GM18499 (cell line): ENCODE measurements at regions not wholly inside any gene's neighbourhood (a gene's known extent, or its start where the extent isn't known, plus 50 kb on each side); places are given as distances from the start of the nearest gene placed in this dataset.
"Not testable (repeated sequence)": the region's sequence is repeated elsewhere in the genome, so short reads cannot be mapped to it uniquely, and the experiment has no call there.

Experiments
- ATAC-seq: cut with Tn5 transposase; IDR thresholded peaks from one replicate; pipeline ENCODE4 v1.9.1; 2021; ENCODE audit warnings: moderate number of reproducible peaks; ENCODE audit not compliant: insufficient read depth, unreplicated experiment

DNA sequence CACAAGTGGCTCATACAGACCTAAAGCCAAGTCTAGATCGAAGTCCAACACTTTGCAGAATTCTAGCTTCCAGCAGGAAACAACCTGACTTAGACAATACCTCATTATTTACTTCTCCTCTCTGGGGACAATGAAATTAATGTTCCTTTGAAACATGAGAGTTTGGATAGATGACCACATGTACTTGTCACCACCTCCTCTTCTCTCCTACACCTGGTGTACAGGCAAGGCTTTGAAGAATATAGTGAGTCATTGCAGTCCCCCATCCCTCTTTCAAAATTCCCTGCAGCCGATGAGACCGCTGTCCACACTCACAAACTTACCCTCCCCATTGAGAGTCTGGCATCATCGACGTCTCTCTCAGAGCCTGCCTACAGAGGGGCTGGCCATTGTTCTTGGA is 189.0 kb upstream of the HES1 start:
- ATAC-seq, result no peak

- ATAC-seq, result no peak
Measured at GRCh38 chr3:193947596-193947995, 188.4 kb upstream of the HES1 start.

DNA sequence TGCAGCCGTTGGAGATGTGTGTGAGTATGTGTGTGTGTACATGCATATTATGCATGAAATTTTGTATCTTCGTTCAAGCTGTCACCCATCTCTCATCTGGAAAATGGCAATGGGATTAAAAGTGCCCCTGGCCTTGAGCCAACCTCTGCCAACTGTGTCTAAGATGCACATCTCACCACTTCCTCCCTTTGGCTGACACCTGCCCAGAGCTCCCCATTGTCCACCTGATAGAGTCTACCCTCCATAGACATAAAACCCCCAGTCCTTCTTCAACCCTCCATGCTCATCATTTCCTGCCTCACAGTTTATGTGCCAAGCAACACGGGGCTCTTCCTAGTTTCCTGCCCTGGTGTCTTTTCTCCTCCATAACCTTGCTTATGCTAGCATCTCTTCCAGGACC is 187.5 kb upstream of the HES1 start:
- no peak for ATAC-seq

- no peak for ATAC-seq
Measured at GRCh38 chr3:193951859-193952258, 184.1 kb upstream of the HES1 start.

DNA sequence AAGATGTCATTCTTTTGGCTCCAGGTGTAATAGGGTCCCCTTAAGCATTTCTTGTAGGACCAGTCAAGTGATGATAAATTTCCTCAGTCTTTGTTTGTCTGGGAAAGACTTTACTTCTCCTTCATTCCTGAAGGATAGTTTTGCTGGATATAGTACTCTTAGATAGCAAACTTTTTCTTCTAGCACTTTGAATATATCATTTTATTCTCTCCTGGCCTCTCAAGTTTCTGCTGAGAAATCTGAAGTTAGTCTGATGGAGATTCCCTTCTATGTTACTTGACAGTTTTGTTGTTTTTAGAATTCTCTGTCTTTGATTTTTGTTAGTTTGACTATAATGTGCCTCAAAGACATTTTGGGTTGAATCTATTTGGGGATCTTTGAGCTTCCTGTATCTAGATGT is 181.2 kb upstream of the HES1 start:
- no peak for ATAC-seq

GRCh38 chr3:193955719-193956118 is 180.2 kb upstream of the HES1 start:
- no peak for ATAC-seq

DNA sequence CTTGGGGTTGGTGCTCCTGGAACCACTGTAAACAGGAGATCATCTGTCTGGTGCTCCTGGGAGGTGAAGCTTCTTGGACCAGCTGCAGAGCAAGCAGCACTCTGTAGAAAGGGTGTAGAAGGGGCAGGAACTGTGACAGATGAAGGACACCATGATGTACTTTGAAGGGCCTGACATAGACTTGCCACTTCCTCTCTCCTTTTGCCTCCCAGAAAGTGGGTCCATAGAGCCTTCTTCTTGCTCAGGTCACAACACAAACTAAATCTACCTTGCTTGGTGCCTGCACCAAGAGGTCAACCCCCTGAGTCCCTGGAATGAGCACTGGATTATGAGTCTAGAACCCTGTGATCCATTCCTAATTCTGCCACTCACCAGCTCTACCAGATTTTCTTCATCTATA is 176.1 kb upstream of the HES1 start:
- ATAC-seq, result no peak

- no peak for ATAC-seq
Measured at GRCh38 chr3:193960487-193961274, 175.3 kb upstream of the HES1 start.

DNA sequence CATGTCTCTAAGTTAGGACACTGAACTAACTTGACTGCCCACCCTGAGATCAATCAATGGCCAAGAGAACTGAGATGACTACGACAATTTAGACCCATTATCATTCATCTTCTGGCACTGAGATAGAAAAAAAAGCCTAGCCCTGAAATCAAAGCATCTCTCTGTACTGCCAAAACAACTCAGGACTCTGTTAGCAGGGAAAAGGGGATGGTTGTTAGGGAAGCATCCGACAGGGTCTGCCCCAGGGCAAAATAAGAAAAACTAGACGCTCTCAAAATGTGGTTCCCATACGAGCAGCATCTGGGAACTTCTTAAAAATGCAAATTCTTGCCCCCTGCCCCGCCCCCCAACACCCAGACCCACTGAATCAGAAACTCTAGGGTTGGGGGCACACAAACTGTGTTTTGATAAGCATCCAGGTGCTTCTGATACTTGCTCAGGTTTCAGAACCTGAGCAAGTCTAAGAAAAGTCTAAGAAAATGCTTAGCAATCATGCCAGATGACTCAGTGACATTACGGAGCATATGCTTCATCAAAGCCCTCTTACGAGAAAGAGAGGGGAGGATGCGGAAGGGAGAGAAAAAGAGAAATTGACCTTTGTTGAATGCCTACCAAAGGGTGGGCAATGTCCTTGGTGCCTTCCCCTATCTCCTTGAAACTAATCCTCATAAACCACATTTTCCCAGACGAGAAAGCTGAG is 172.8 kb upstream of the HES1 start:
- ATAC-seq, result no peak

DNA sequence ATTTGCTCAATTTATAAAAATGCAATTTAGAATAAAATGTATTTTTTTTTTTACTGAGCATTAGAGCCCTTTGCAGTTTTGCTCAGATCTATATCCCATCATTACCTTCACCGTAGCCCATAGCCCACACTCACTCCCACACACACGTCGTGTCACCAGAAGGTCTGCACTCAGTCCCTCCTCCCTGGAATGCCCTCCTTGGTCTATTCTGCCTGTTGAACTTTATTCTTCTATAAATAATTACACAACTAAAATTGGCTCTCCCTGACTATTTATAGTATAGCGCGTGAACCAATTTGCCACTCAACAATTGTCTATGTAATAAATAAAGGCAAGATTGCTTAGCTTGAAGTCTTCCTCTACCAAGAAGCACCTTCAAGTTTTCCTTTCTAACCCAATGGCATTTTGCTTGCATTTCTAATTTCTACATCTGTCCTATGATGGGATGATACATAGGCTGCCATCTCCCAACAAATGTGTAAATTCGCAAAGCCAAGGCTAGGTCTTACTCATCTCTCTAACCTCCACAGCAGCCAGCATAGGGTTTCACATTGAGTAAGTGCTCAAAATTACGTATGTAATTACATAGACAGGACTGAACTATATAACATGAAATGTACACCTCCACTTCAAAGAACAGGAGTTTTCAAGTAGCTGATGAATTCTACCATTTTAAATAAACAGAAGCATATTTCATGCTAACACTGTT is 172.0 kb upstream of the HES1 start:
- peak; percentile 80 for ATAC-seq

- ATAC-seq, result no peak
Measured at GRCh38 chr3:193964517-193964880, 171.4 kb upstream of the HES1 start.

DNA sequence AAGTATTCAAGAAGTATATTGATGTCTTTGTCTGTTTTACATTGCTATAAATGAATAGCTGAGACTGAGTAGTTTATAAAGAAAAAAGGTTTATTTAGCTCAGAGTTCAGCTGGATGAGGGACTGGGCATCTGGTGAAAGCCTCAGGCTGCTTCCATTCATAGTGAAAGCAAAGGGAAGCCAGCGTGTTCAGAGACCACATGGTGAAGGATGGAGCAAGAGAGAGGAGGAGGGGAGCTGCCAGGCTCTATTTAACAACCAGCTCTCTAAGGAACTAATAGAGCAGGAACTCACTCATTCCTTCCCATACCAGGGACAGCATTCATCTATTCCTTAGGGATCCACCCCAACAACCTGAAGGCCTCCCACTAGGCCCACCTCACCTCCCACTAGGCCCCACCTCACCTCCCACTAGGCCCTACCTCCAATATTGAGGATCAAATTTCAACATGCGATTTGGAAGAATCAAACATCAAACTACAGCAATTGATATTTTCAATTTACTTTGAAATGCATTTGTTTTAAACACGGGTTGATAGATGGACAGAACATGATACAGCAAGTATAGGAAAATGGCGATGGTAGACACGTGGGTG is 167.5 kb upstream of the HES1 start:
- ATAC-seq, result no peak

GRCh38 chr3:193970131-193970772 is 165.7 kb upstream of the HES1 start:
- not testable (repeated sequence) for ATAC-seq

- ATAC-seq, result no peak
Measured at GRCh38 chr3:193970773-193971206, 165.2 kb upstream of the HES1 start.

GRCh38 chr3:193971261-193971751 is 164.6 kb upstream of the HES1 start:
- ATAC-seq, result no peak

DNA sequence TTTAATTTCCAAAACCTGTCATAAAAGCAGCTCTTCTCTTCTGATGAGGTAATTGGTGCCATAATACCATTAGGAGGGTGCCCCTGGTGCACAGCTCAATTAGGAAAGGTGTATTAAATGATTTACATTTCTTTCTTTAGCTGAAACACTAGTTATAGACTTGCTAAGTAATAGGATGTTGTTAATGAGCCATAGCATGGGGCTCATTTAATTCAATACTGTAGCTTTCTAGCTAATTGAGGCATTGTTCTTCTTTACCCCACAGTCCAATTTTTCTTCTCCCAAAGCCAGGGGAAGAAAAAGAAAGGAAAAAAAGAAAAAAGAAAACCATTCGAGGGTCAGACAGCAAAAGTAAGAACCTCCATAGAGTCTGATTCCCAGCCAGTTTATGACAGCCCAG is 164.0 kb upstream of the HES1 start:
- no peak for ATAC-seq

- ATAC-seq, result no peak
Measured at GRCh38 chr3:193972832-193973231, 163.1 kb upstream of the HES1 start.

- no peak for ATAC-seq
Measured at GRCh38 chr3:193974191-193974652, 161.7 kb upstream of the HES1 start.

- ATAC-seq, result no peak
Measured at GRCh38 chr3:193974671-193975535, 161.0 kb upstream of the HES1 start.
